ENCODE measurements at regions not wholly inside any gene's neighbourhood (a gene's known extent, or its start where the extent isn't known, plus 50 kb on each side); places are given as distances from the start of the nearest gene placed in this dataset.
"Not testable (repeated sequence)": the region's sequence is repeated elsewhere in the genome, so short reads cannot be mapped to it uniquely, and the experiment has no call there.

DNA sequence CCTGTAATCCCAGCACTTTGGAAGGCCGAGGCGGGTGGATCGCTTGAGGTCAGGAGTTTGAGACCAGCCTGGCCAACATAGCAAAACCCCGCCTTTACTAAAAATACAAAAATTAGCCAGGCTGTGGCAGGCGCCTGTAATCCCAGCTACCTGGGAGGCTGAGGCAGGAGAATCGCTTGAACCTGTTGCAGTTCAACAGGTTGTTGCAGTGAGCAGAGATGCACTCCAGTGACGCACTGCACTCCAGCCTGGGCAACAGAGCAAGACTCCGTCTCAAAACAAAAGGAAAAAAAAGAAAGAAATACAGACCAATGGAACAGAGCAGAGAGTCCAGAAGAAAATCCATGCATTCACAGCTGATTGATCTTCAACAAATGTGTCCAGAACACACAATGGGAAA is 99.8 kb upstream of the LANCL2 start:
- TF ChIP-seq, protein P1, sequence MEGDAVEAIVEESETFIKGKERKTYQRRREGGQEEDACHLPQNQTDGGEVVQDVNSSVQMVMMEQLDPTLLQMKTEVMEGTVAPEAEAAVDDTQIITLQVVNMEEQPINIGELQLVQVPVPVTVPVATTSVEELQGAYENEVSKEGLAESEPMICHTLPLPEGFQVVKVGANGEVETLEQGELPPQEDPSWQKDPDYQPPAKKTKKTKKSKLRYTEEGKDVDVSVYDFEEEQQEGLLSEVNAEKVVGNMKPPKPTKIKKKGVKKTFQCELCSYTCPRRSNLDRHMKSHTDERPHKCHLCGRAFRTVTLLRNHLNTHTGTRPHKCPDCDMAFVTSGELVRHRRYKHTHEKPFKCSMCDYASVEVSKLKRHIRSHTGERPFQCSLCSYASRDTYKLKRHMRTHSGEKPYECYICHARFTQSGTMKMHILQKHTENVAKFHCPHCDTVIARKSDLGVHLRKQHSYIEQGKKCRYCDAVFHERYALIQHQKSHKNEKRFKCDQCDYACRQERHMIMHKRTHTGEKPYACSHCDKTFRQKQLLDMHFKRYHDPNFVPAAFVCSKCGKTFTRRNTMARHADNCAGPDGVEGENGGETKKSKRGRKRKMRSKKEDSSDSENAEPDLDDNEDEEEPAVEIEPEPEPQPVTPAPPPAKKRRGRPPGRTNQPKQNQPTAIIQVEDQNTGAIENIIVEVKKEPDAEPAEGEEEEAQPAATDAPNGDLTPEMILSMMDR (IDR thresholded peaks at IDR 0.05): not testable (repeated sequence)
- not testable (repeated sequence) for TF ChIP-seq EP300, POLR2AphosphoS5, POLR2A (IDR thresholded peaks at IDR 0.05)

Data from gastroesophageal sphincter (tissue), 3 donors.